WTC11 (cell line): ENCODE measurements at regions not wholly inside any gene's neighbourhood (a gene's known extent, or its start where the extent isn't known, plus 50 kb on each side); places are given as distances from the start of the nearest gene placed in this dataset.

Experiments
- ATAC-seq: fragments of 200-7000 bp; cut with Tn5 transposase; 2 replicates; pipeline ENCODE4 v1.10.0; 2021; ENCODE audit warnings: mild to moderate bottlenecking, moderate library complexity
- CTCF ChIA-PET: fragments of 300-600 bp; sonication (Branson Sonifier 250); formaldehyde crosslinking; loops from one replicate; lab custom pipeline; 2021; ENCODE audit warnings: antibody characterized with exemption; lab: Charles Lee
- POLR2A ChIA-PET: fragments of 350-600 bp; sonication (Branson Sonifier 250); formaldehyde crosslinking; loops from one replicate; lab custom pipeline; 2021; ENCODE audit warnings: antibody characterized with exemption; lab: Charles Lee
- DNase-seq: peaks from one replicate; pipeline ENCODE4 v3.0.0; 2021; ENCODE audit warnings: low spot score
- H3K27ac Mint-ChIP-seq: 2 replicates; pipeline ENCODE4 v1.8.0; 2021; ENCODE audit warnings: mixed read lengths
- H3K27me3 Mint-ChIP-seq: 2 replicates; pipeline ENCODE4 v1.8.0; 2021; ENCODE audit warnings: low read depth, mild to moderate bottlenecking, moderate library complexity, mixed read lengths
- H3K36me3 Mint-ChIP-seq: 2 replicates; pipeline ENCODE4 v1.8.0; 2021; ENCODE audit warnings: mixed read lengths
- H3K4me1 Mint-ChIP-seq: 2 replicates; pipeline ENCODE4 v1.8.0; 2022; ENCODE audit warnings: mixed read lengths
- H3K4me3 Mint-ChIP-seq: 2 replicates; pipeline ENCODE4 v1.8.0; 2021; ENCODE audit warnings: mild to moderate bottlenecking, moderate library complexity, mixed read lengths
- H3K9me3 Mint-ChIP-seq: 2 replicates; pipeline ENCODE4 v1.8.0; 2021; ENCODE audit warnings: mixed read lengths
- ARID4B ChIP-seq: sonication (generic); formaldehyde crosslinking; IDR thresholded peaks from 2 replicates; pipeline ENCODE4 v1.8.0; 2023; ENCODE audit warnings: missing genetic modification reagents, mild to moderate bottlenecking, borderline replicate concordance
- FOXP4 ChIP-seq: sonication (generic); formaldehyde crosslinking; IDR thresholded peaks from 2 replicates; pipeline ENCODE4 v1.8.0; 2022; ENCODE audit warnings: mild to moderate bottlenecking, missing genetic modification reagents
- MAX ChIP-seq: sonication (generic); formaldehyde crosslinking; IDR thresholded peaks from 2 replicates; pipeline ENCODE4 v1.8.0; 2022; ENCODE audit warnings: mild to moderate bottlenecking, missing genetic modification reagents
- NR1H2 ChIP-seq: sonication (generic); formaldehyde crosslinking; IDR thresholded peaks from 2 replicates; pipeline ENCODE4 v1.9.0; 2021; ENCODE audit warnings: mild to moderate bottlenecking, moderate library complexity, missing genetic modification reagents
- RORB ChIP-seq: fragments of 250-450 bp; sonication (Bioruptor Pico); IDR thresholded peaks from 2 replicates; pipeline ENCODE4 v1.9.0; 2021; ENCODE audit warnings: mild to moderate bottlenecking
- SP1 ChIP-seq: sonication (generic); formaldehyde crosslinking; conservative IDR thresholded peaks from 2 replicates; pipeline ENCODE4 v1.8.1; 2022; ENCODE audit warnings: missing genetic modification reagents
- TCF7 ChIP-seq: sonication (generic); formaldehyde crosslinking; IDR thresholded peaks from 2 replicates; pipeline ENCODE4 v1.8.0; 2022; ENCODE audit warnings: mild to moderate bottlenecking, low read depth, missing genetic modification reagents, moderate library complexity
- TEAD4 ChIP-seq: sonication (generic); formaldehyde crosslinking; IDR thresholded peaks from 2 replicates; pipeline ENCODE4 v1.8.0; 2022; ENCODE audit warnings: mild to moderate bottlenecking, missing genetic modification reagents
- TP53 ChIP-seq: sonication (generic); formaldehyde crosslinking; IDR thresholded peaks from 2 replicates; pipeline ENCODE4 v1.8.1; 2023; ENCODE audit warnings: mild to moderate bottlenecking, missing genetic modification reagents
- ZNF263 ChIP-seq: sonication (generic); formaldehyde crosslinking; IDR thresholded peaks from 2 replicates; pipeline ENCODE4 v1.8.1; 2022; ENCODE audit warnings: low read depth, mild to moderate bottlenecking, moderate library complexity, missing genetic modification reagents
- ZNF281 ChIP-seq: sonication (generic); formaldehyde crosslinking; IDR thresholded peaks from 2 replicates; pipeline ENCODE4 v1.8.0; 2023; ENCODE audit warnings: mild to moderate bottlenecking, missing genetic modification reagents
- ZNF317 ChIP-seq: sonication (generic); formaldehyde crosslinking; IDR thresholded peaks from 2 replicates; pipeline ENCODE4 v1.8.1; 2023; ENCODE audit warnings: low read depth, mild to moderate bottlenecking, moderate library complexity, missing genetic modification reagents, borderline replicate concordance
- ZNF671 ChIP-seq: fragments of 250-450 bp; sonication (Bioruptor Pico); IDR thresholded peaks from 2 replicates; pipeline ENCODE4 v1.8.0; 2021; ENCODE audit warnings: mild to moderate bottlenecking
- TF ChIP-seq, protein P1 (sequence below): sonication (generic); formaldehyde crosslinking; IDR thresholded peaks from 2 replicates; pipeline ENCODE4 v1.8.1; 2022; ENCODE audit warnings: missing genetic modification reagents, borderline replicate concordance
- TF ChIP-seq, protein P2 (sequence below): sonication (generic); formaldehyde crosslinking; IDR thresholded peaks from 2 replicates; pipeline ENCODE4 v1.8.1; 2023; ENCODE audit warnings: mild to moderate bottlenecking, missing genetic modification reagents

- no peaks in the 10 kb centered on the region for H3K36me3 Mint-ChIP-seq
- no peak overlapping the region for H3K4me3 Mint-ChIP-seq
- DNase-seq, result no peak
- POLR2A ChIA-PET, result no interaction called here
- H3K27ac Mint-ChIP-seq, result no peak overlapping the region
- no peak for TF ChIP-seq ZNF263 (CRISPR knock-in tag)
- TF ChIP-seq, protein P1, sequence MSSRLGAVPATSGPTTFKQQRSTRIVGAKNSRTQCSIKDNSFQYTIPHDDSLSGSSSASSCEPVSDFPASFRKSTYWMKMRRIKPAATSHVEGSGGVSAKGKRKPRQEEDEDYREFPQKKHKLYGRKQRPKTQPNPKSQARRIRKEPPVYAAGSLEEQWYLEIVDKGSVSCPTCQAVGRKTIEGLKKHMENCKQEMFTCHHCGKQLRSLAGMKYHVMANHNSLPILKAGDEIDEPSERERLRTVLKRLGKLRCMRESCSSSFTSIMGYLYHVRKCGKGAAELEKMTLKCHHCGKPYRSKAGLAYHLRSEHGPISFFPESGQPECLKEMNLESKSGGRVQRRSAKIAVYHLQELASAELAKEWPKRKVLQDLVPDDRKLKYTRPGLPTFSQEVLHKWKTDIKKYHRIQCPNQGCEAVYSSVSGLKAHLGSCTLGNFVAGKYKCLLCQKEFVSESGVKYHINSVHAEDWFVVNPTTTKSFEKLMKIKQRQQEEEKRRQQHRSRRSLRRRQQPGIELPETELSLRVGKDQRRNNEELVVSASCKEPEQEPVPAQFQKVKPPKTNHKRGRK, result no peak
- no peak for TF ChIP-seq ZNF281 (CRISPR knock-in tag)
- no peak for TF ChIP-seq TP53 (CRISPR knock-in tag)
- TF ChIP-seq NR1H2 (CRISPR knock-in tag), result no peak
- TF ChIP-seq ARID4B (CRISPR knock-in tag), result no peak
- no peak for TF ChIP-seq TEAD4 (CRISPR knock-in tag)
- no peaks in the 10 kb centered on the region for H3K4me1 Mint-ChIP-seq
- CTCF ChIA-PET, result no interaction called here
- no peaks in the 10 kb centered on the region for H3K27me3 Mint-ChIP-seq
- ATAC-seq, result no peak
- H3K9me3 Mint-ChIP-seq, result no peaks in the 10 kb centered on the region
These were observed 72.2 kb downstream of the PRDM9 start for GRCh38 chr5:23579566-23579965.

DNA sequence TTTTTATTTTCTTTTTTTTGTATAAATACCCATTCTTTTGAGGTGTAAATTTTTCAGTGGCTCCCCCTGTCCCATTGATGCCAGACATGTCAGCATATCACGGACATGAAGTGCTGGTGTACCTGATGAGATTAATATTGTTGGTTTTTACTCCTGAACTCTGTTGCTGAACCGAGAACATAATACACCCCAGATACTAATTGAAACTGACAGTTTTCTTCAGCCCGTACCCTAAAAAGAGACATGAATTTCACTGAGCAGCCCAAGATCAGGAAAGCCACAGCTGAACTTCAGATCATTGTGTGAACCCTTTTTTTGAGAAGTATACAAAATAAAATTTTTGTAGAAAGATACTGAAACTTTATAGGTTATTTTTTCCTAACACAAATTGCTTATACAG, 75.7 kb downstream of the PRDM9 start:
- DNase-seq, result no peak
- Mint-ChIP-seq H3K4me1 (no peaks in the 10 kb centered on the region), H3K4me3 (no peak overlapping the region)
- TF ChIP-seq, protein P2, sequence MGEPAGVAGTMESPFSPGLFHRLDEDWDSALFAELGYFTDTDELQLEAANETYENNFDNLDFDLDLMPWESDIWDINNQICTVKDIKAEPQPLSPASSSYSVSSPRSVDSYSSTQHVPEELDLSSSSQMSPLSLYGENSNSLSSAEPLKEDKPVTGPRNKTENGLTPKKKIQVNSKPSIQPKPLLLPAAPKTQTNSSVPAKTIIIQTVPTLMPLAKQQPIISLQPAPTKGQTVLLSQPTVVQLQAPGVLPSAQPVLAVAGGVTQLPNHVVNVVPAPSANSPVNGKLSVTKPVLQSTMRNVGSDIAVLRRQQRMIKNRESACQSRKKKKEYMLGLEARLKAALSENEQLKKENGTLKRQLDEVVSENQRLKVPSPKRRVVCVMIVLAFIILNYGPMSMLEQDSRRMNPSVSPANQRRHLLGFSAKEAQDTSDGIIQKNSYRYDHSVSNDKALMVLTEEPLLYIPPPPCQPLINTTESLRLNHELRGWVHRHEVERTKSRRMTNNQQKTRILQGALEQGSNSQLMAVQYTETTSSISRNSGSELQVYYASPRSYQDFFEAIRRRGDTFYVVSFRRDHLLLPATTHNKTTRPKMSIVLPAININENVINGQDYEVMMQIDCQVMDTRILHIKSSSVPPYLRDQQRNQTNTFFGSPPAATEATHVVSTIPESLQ (CRISPR knock-in tag), result no peak
- TF ChIP-seq TCF7 (CRISPR knock-in tag) (no peak), NR1H2 (CRISPR knock-in tag) (no peak), ZNF671 (CRISPR knock-in tag) (no peak), ARID4B (CRISPR knock-in tag) (no peak), RORB (CRISPR knock-in tag) (no peak), MAX (CRISPR knock-in tag) (no peak), SP1 (CRISPR knock-in tag) (no peak), FOXP4 (no peak), ZNF317 (CRISPR knock-in tag) (no peak)
- TF ChIP-seq, all 79 proteins: peak for 0
- Mint-ChIP-seq H3K27ac (no peak overlapping the region), H3K9me3 (no peaks in the 10 kb centered on the region), H3K36me3 (no peaks in the 10 kb centered on the region), H3K27me3 (no peaks in the 10 kb centered on the region)
- no peak for ATAC-seq
- ChIA-PET CTCF (no interaction called here), POLR2A (no interaction called here)
